ENCODE measurements at regions not wholly inside any gene's neighbourhood (a gene's known extent, or its start where the extent isn't known, plus 50 kb on each side); places are given as distances from the start of the nearest gene placed in this dataset.

DNA sequence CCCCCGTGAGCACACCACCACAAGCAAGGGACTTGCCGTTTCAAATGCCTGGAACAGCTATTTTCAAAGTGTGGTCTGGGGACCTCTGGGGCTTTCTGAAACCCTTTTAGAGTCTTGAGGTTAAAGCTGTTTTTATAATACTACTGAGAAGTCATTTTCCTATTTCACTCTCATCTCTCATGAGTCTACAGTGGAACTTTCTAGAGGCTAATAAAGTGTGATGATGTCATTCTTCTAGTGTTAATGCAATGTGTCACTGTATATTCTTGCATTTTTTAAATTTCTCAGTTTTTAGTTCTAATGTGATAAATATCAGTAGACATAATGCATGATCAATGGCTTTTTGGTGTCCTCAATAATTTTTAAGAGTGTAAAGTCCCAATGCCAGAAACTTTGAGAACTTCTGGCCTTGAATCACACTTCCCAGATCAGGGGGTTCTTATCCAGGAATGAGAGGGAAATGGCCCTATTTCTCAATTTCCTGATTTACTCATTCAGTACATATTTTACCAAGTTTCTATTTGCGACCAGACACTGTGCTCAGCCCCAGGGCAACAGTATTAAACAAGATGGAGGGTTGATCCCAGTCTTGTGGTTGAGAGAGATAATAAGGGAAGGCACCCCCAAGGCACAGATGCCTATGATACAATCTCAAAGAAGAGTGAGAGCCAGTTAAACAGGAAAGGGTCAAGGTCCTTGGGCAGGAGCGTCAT, 444.0 kb downstream of the HS3ST3B1 start:
- Histone ChIP-seq H3K27ac (ENCODE audit: low read depth in 1 of 2, low read length in 2 of 2) (peak overlapping the region in 1 of 2 donors; percentile 30), H2AFZ (ENCODE audit: insufficient read depth, low read depth, low read length, poor library complexity, severe bottlenecking) (no peak overlapping the region), H3K4me2 (replicated peaks; ENCODE audit: extremely low read depth, low read length, poor library complexity, severe bottlenecking) (peak overlapping the region; percentile 13), H3K79me2 (ENCODE audit: insufficient read depth, low read length) (no peaks in the 10 kb centered on the region), H4K20me1 (ENCODE audit: insufficient read depth, low read length) (no peaks in the 10 kb centered on the region), H3K9ac (ENCODE audit: insufficient read depth, low read length, poor library complexity, severe bottlenecking) (no peak overlapping the region), H3K36me3 (replicated peaks in 1 of 2; ENCODE audit: control insufficient read depth in 1 of 2, insufficient read depth in 2 of 2, low read length in 2 of 2) (no peaks in the 10 kb centered on the region), H3K27me3 (ENCODE audit: control insufficient read depth in 2 of 2, insufficient read depth in 2 of 2, low read length in 2 of 2) (no peaks in the 10 kb centered on the region), H3K4me1 (ENCODE audit: control insufficient read depth in 1 of 2, insufficient read depth in 2 of 2, low read length in 2 of 2) (peaks cover 40 to 56% of the 10 kb centered on the region in 2 donors), H3K4me3 (replicated peaks in 1 of 3; ENCODE audit: low read depth in 2 of 3, low read length in 3 of 3) (no peak overlapping the region), H3K9me3 (replicated peaks in 1 of 2; ENCODE audit: control insufficient read depth in 1 of 2, insufficient read depth in 1 of 2, low read length in 2 of 2) (no peaks in the 10 kb centered on the region)
- no peak for TF ChIP-seq CTCF (IDR thresholded peaks at IDR 0.05)
- H3K36me3 Mint-ChIP-seq: no peaks in the 10 kb centered on the region
- peaks cover 0 to 3% (median 0%) of the 10 kb centered on the region in 7 donors for H3K9me3 Mint-ChIP-seq
- H3K4me1 Mint-ChIP-seq: peaks cover 49% of the 10 kb centered on the region
- peak in 2 of 3 donors; percentile 60 to 78 for DNase-seq
- intact Hi-C loops (cut with micrococcal nuclease): loop anchor here (10.0 kb wide), 2 partner anchors 390 to 440 kb away; partner anchors contain the start of gene HS3ST3B1 (in 1 of the 2)
- peak overlapping the region in 1 of 2 donors; percentile 19 for H3K4me3 Mint-ChIP-seq
- WGBS (ENCODE audit: insufficient coverage): 100% methylated on average over 1 of the region's 4 CpGs
- H3K27me3 Mint-ChIP-seq (ENCODE audit: low read depth in 3 of 3): peaks cover 0 to 3% (median 0%) of the 10 kb centered on the region in 3 donors
- peak overlapping the region; percentile 58 to 85 (median 78) for H3K27ac Mint-ChIP-seq

GRCh38 chr17:14741491-14741890, 440.6 kb downstream of the HS3ST3B1 start:
- Mint-ChIP-seq H3K36me3 (no peaks in the 10 kb centered on the region), H3K4me1 (peaks cover 56% of the 10 kb centered on the region), H3K9me3 (no peaks in the 10 kb centered on the region), H3K27ac (no peak overlapping the region), H3K27me3 (ENCODE audit: low read depth in 3 of 3) (peaks cover 0 to 3% (median 2%) of the 10 kb centered on the region in 3 donors), H3K4me3 (no peak overlapping the region)
- TF ChIP-seq CTCF (IDR thresholded peaks at IDR 0.05): no peak
- intact Hi-C loops (cut with micrococcal nuclease): loop anchor here (10.0 kb wide), 2 partner anchors 387 to 437 kb away; partner anchors contain the start of gene HS3ST3B1 (in 1 of the 2)
- Histone ChIP-seq H3K79me2 (ENCODE audit: insufficient read depth, low read length) (no peaks in the 10 kb centered on the region), H3K27ac (ENCODE audit: low read depth in 1 of 2, low read length in 2 of 2) (no peak overlapping the region), H4K20me1 (ENCODE audit: insufficient read depth, low read length) (no peaks in the 10 kb centered on the region), H2AFZ (ENCODE audit: insufficient read depth, low read depth, low read length, poor library complexity, severe bottlenecking) (no peak overlapping the region), H3K4me1 (ENCODE audit: control insufficient read depth in 1 of 2, insufficient read depth in 2 of 2, low read length in 2 of 2) (peaks cover 51 to 58% of the 10 kb centered on the region in 2 donors), H3K9me3 (replicated peaks in 1 of 2; ENCODE audit: control insufficient read depth in 1 of 2, insufficient read depth in 1 of 2, low read length in 2 of 2) (no peaks in the 10 kb centered on the region), H3K4me2 (replicated peaks; ENCODE audit: extremely low read depth, low read length, poor library complexity, severe bottlenecking) (no peak overlapping the region), H3K27me3 (ENCODE audit: control insufficient read depth in 2 of 2, insufficient read depth in 2 of 2, low read length in 2 of 2) (no peaks in the 10 kb centered on the region), H3K9ac (ENCODE audit: insufficient read depth, low read length, poor library complexity, severe bottlenecking) (no peak overlapping the region), H3K36me3 (replicated peaks in 1 of 2; ENCODE audit: control insufficient read depth in 1 of 2, insufficient read depth in 2 of 2, low read length in 2 of 2) (no peaks in the 10 kb centered on the region), H3K4me3 (replicated peaks in 1 of 3; ENCODE audit: low read depth in 2 of 3, low read length in 3 of 3) (no peak overlapping the region)
- no peak for DNase-seq
- 100% methylated on average over 4 of the region's 8 CpGs for WGBS (ENCODE audit: insufficient coverage)
